ENCODE measurements at regions not wholly inside any gene's neighbourhood (a gene's known extent, or its start where the extent isn't known, plus 50 kb on each side); places are given as distances from the start of the nearest gene placed in this dataset.
"Not testable (repeated sequence)": the region's sequence is repeated elsewhere in the genome, so short reads cannot be mapped to it uniquely, and the experiment has no call there.

DNA sequence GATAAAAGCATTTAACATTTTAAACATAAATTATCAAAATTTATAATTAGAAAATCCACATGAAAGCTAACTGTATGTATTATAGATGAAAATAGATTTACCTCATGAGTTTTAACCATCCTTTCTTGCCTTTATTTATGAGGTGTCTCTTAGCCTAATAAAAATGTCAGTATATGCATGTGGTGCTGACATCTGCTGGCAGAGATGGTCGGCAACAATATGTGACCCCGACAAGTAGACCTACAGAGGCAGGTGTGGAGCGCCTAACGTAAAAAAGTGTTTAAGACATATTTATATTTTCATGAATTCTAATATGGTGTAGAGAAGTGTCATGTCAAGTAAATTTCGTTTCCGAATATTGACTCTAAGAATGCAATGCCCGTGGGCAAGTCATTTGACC is 149.0 kb upstream of the FUT9 start:
- H3K4me3 ChIP-seq (ENCODE audit: low read depth, low read length) = no peak overlapping the region
- peak; percentile 45 for TF ChIP-seq CTCF (IDR thresholded peaks at IDR 0.05; ENCODE audit: low read depth, low read length, missing control alignments)
- no peak for DNase-seq (ENCODE audit: low read depth)
- in situ Hi-C loops (cut with HindIII; ENCODE audit: low sequenced_read_pairs) = no loop called here

GRCh38 chr6:95867205-95867604 is 148.6 kb upstream of the FUT9 start:
- no peak overlapping the region for H3K4me3 ChIP-seq (ENCODE audit: low read depth, low read length)
- no peak for DNase-seq (ENCODE audit: low read depth)
- no peak for TF ChIP-seq CTCF (IDR thresholded peaks at IDR 0.05; ENCODE audit: low read depth, low read length, missing control alignments)
- in situ Hi-C loops (cut with HindIII; ENCODE audit: low sequenced_read_pairs) = no loop called here

- no peak for DNase-seq (ENCODE audit: low read depth)
- in situ Hi-C loops (cut with HindIII; ENCODE audit: low sequenced_read_pairs) = no loop called here
- no peak overlapping the region for H3K4me3 ChIP-seq (ENCODE audit: low read depth, low read length)
- TF ChIP-seq CTCF (IDR thresholded peaks at IDR 0.05; ENCODE audit: low read depth, low read length, missing control alignments) = no peak
These were observed 138.3 kb upstream of the FUT9 start for GRCh38 chr6:95877480-95877879.

GRCh38 chr6:95879856-95880255 is 135.9 kb upstream of the FUT9 start:
- in situ Hi-C loops (cut with HindIII; ENCODE audit: low sequenced_read_pairs) = no loop called here
- DNase-seq (ENCODE audit: low read depth) = no peak
- H3K4me3 ChIP-seq (ENCODE audit: low read depth, low read length) = no peak overlapping the region
- TF ChIP-seq CTCF (IDR thresholded peaks at IDR 0.05; ENCODE audit: low read depth, low read length, missing control alignments) = no peak

DNA sequence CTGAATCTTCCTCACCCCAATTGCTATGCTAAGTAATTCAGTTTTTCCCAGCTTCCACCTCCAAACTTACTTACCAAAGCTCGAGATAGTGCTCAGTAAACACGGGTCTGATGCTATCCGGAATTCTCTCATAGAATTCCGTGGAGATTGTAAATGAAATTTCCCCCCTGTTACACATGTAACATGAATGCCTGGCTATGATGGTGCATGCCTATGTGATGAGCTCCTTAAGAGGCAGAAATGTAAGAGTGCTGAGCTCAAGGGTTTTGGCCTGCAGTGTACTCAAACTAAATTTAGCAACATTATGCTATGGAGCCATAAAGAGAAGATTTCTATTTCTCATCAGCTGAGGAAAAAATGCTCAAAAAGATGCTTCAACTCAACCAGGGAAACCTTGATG is 133.4 kb upstream of the FUT9 start:
- TF ChIP-seq CTCF (IDR thresholded peaks at IDR 0.05; ENCODE audit: low read depth, low read length, missing control alignments) = no peak
- H3K4me3 ChIP-seq (ENCODE audit: low read depth, low read length) = no peak overlapping the region
- in situ Hi-C loops (cut with HindIII; ENCODE audit: low sequenced_read_pairs) = no loop called here
- no peak for DNase-seq (ENCODE audit: low read depth)

DNA sequence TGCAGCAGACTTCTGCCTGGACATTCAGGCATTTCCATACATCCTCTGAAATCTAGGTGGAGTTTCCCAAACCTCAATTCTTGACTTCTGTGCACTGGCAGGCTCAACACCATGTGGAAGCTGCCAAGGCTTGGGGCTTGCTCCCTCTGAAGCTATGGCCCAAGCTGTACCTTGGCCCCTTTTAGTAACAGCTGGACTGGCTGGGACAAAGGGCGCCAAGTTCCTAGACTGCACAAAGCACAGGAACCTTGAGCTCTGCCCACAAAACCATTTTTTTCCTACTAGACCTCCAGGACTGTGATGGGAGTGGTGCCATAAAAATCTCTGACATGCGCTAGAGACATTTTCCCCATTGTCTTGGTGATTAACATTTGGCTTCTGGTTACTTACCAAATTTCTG is 127.1 kb upstream of the FUT9 start:
- in situ Hi-C loops (cut with HindIII; ENCODE audit: low sequenced_read_pairs); DNase-seq (ENCODE audit: low read depth); H3K4me3 ChIP-seq (ENCODE audit: low read depth, low read length): not testable (repeated sequence)

DNA sequence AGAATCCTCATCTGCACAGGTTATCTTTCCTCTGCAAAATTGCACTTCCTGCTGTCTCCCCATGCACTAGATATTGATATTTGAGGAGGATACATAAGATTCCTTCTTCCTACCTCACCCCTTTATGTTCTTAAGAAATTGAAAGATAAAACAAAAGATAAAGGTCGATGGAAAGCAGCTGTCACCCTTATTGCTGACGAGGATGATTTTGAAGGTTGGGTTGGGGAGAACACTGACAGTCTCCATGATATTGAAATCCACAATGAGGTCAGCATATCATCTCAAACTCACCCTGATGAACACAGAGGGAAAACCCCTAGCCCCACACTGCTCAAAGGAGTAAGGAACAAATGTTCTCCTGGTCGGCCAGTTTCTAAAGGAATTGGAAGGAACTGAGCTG is 110.6 kb upstream of the FUT9 start:
- in situ Hi-C loops (cut with HindIII; ENCODE audit: low sequenced_read_pairs) = no loop called here
- no peak overlapping the region for H3K4me3 ChIP-seq (ENCODE audit: low read depth, low read length)
- no peak for TF ChIP-seq CTCF (IDR thresholded peaks at IDR 0.05; ENCODE audit: low read depth, low read length, missing control alignments)
- no peak for DNase-seq (ENCODE audit: low read depth)

Data from astrocyte of the cerebellum (primary cell).